Natural killer cell (primary cell): ENCODE measurements at regions not wholly inside any gene's neighbourhood (a gene's known extent, or its start where the extent isn't known, plus 50 kb on each side); places are given as distances from the start of the nearest gene placed in this dataset.

Experiments used
- ATAC-seq, 3 donors: fragments of 150-1000 bp in 2 of 3; fragments of 200-7000 bp in 1 of 3; cut with Tn5 transposase; 1 replicate in 1 of 3; 2 replicates in 2 of 3; pipeline ENCODE4 v1.10.0; 2021; ENCODE audit warnings: mild to moderate bottlenecking in 2 of 3, moderate library complexity in 2 of 3
- DNase-seq, 2 donors: peaks; one replicate each; pipeline versions ENCODE4 v3.0.0 to v3.0.0-alpha.2; 2013 to 2021; ENCODE audit warnings: mixed read lengths in 1 of 2
- H3K27ac ChIP-seq: one replicate; pipeline ENCODE4 v1.5.1; 2013; ENCODE audit warnings: mild to moderate bottlenecking, low read length
- H3K27me3 ChIP-seq: one replicate; pipeline ENCODE4 v1.6.1; 2013; ENCODE audit warnings: low read length; ENCODE audit not compliant: control insufficient read depth, insufficient read depth
- H3K36me3 ChIP-seq: one replicate; pipeline ENCODE4 v1.6.1; 2013; ENCODE audit warnings: low read length; ENCODE audit not compliant: control insufficient read depth, insufficient read depth
- H3K4me1 ChIP-seq: one replicate; pipeline ENCODE4 v1.6.1; 2013; ENCODE audit warnings: low read length; ENCODE audit not compliant: control insufficient read depth, insufficient read depth
- H3K4me3 ChIP-seq: one replicate; pipeline ENCODE4 v1.5.1; 2013; ENCODE audit warnings: low read length
- H3K9me3 ChIP-seq: one replicate; pipeline ENCODE4 v1.6.1; 2013; ENCODE audit warnings: low read length; ENCODE audit not compliant: control insufficient read depth, insufficient read depth
- H3K27ac Mint-ChIP-seq, 2 donors: one replicate each; pipeline ENCODE4 v1.8.0; 2022; ENCODE audit warnings: mild to moderate bottlenecking in 2 of 2, mixed read lengths in 2 of 2, moderate library complexity in 1 of 2
- H3K27me3 Mint-ChIP-seq, 2 donors: one replicate each; pipeline ENCODE4 v1.8.0; 2022; ENCODE audit warnings: low read depth in 2 of 2, mixed read lengths in 2 of 2
- H3K36me3 Mint-ChIP-seq: one replicate; pipeline ENCODE4 v1.8.0; 2022; ENCODE audit warnings: mixed read lengths
- H3K4me1 Mint-ChIP-seq, 2 donors: one replicate each; pipeline ENCODE4 v1.8.0; 2022; ENCODE audit warnings: mixed read lengths in 2 of 2
- H3K4me3 Mint-ChIP-seq: one replicate; pipeline ENCODE4 v1.8.0; 2022; ENCODE audit warnings: mild to moderate bottlenecking, moderate library complexity, mixed read lengths
- H3K9me3 Mint-ChIP-seq, 2 donors: one replicate each; pipeline ENCODE4 v1.8.0; 2022; ENCODE audit warnings: mixed read lengths in 2 of 2
- CTCF ChIP-seq: fragments of 200-600 bp; IDR thresholded peaks from one replicate; pipeline ENCODE4 v1.8.0; 2022; ENCODE audit warnings: antibody characterized with exemption
- WGBS: methylation state at CpG from one replicate; pipeline ENCODE4 v1.1.7; 2013; ENCODE audit warnings: missing lambda C conversion rate; ENCODE audit not compliant: insufficient coverage; 5-methylcytosine and 5-hydroxymethylcytosine counted together
- intact Hi-C: fragments of 100-400 bp; cut with micrococcal nuclease; formaldehyde crosslinking; loops from one replicate; pipeline ENCODE4 v1.14.2; 2022

GRCh38 chr15:47570881-47571640, 146.2 kb upstream of the SEMA6D start:
- Histone ChIP-seq H3K27me3 (no peaks in the 10 kb centered on the region), H3K27ac (no peak overlapping the region), H3K4me1 (no peaks in the 10 kb centered on the region), H3K4me3 (no peak overlapping the region), H3K36me3 (no peaks in the 10 kb centered on the region), H3K9me3 (no peaks in the 10 kb centered on the region)
- Mint-ChIP-seq H3K4me1 (no peaks in the 10 kb centered on the region), H3K27ac (no peak overlapping the region), H3K9me3 (no peaks in the 10 kb centered on the region), H3K36me3 (no peaks in the 10 kb centered on the region), H3K27me3 (no peaks in the 10 kb centered on the region), H3K4me3 (no peak overlapping the region)
- WGBS: 86% methylated on average over 3 of the region's 4 CpGs
- ATAC-seq (no peak), DNase-seq (no peak)
- intact Hi-C loops: no loop called here
- TF ChIP-seq CTCF: no peak

- Mint-ChIP-seq H3K4me1 (no peaks in the 10 kb centered on the region), H3K27ac (no peak overlapping the region), H3K27me3 (no peaks in the 10 kb centered on the region), H3K4me3 (no peak overlapping the region), H3K9me3 (no peaks in the 10 kb centered on the region), H3K36me3 (no peaks in the 10 kb centered on the region)
- ATAC-seq (no peak), DNase-seq (no peak)
- no peak overlapping the region for H3K4me3 ChIP-seq
- no peaks in the 10 kb centered on the region for H3K4me1 ChIP-seq
- no peaks in the 10 kb centered on the region for H3K9me3 ChIP-seq
- H3K27me3 ChIP-seq: no peaks in the 10 kb centered on the region
- TF ChIP-seq CTCF: no peak
- intact Hi-C loops: no loop called here
- no peak overlapping the region for H3K27ac ChIP-seq
- H3K36me3 ChIP-seq: no peaks in the 10 kb centered on the region
Measured at GRCh38 chr15:47573673-47574072, 143.6 kb upstream of the SEMA6D start.

GRCh38 chr15:47577000-47577399, 140.3 kb upstream of the SEMA6D start:
- H3K4me1 Mint-ChIP-seq: no peaks in the 10 kb centered on the region
- Histone ChIP-seq H3K9me3 (no peaks in the 10 kb centered on the region), H3K27me3 (no peaks in the 10 kb centered on the region), H3K36me3 (no peaks in the 10 kb centered on the region), H3K4me1 (no peaks in the 10 kb centered on the region), H3K4me3 (no peak overlapping the region), H3K27ac (no peak overlapping the region)
- H3K27ac Mint-ChIP-seq: no peak overlapping the region
- H3K4me3 Mint-ChIP-seq: no peak overlapping the region
- intact Hi-C loops: no loop called here
- H3K9me3 Mint-ChIP-seq: no peaks in the 10 kb centered on the region
- no peaks in the 10 kb centered on the region for H3K36me3 Mint-ChIP-seq
- TF ChIP-seq CTCF: no peak
- H3K27me3 Mint-ChIP-seq: no peaks in the 10 kb centered on the region
- no peak for ATAC-seq
- no peak for DNase-seq

- Mint-ChIP-seq H3K36me3 (no peaks in the 10 kb centered on the region), H3K4me1 (no peaks in the 10 kb centered on the region), H3K27ac (no peak overlapping the region), H3K4me3 (no peak overlapping the region), H3K9me3 (no peaks in the 10 kb centered on the region), H3K27me3 (no peaks in the 10 kb centered on the region)
- intact Hi-C loops: no loop called here
- no peak for DNase-seq
- ATAC-seq: no peak
- Histone ChIP-seq H3K4me3 (no peak overlapping the region), H3K27ac (no peak overlapping the region), H3K27me3 (no peaks in the 10 kb centered on the region), H3K9me3 (no peaks in the 10 kb centered on the region), H3K36me3 (no peaks in the 10 kb centered on the region), H3K4me1 (no peaks in the 10 kb centered on the region)
- no peak for TF ChIP-seq CTCF
- WGBS: 81% methylated on average over 3 of the region's 3 CpGs
Measured at GRCh38 chr15:47577461-47577860, 139.8 kb upstream of the SEMA6D start.
